Large intestine (tissue), 3 donors: ENCODE measurements at regions not wholly inside any gene's neighbourhood (a gene's known extent, or its start where the extent isn't known, plus 50 kb on each side); places are given as distances from the start of the nearest gene placed in this dataset.

Experiments used
- DNase-seq, 2 donors: peaks; one replicate each; pipeline versions ENCODE4 v3.0.0 to v3.0.0-alpha.2; 2013
- H3K27ac ChIP-seq: one replicate; pipeline ENCODE4 v1.5.1; 2013; ENCODE audit warnings: low read length
- H3K27me3 ChIP-seq: 2 replicates; pipeline ENCODE4 v1.6.1; 2013; ENCODE audit warnings: low read length; ENCODE audit not compliant: control insufficient read depth, insufficient read depth
- H3K36me3 ChIP-seq: 2 replicates; pipeline ENCODE4 v1.6.1; 2013; ENCODE audit warnings: low read length; ENCODE audit not compliant: control insufficient read depth, insufficient read depth
- H3K4me1 ChIP-seq: one replicate; pipeline ENCODE4 v1.6.1; 2013; ENCODE audit warnings: low read length; ENCODE audit not compliant: control insufficient read depth, insufficient read depth
- H3K4me3 ChIP-seq: one replicate; pipeline ENCODE4 v1.5.1; 2013; ENCODE audit warnings: low read length
- H3K9me3 ChIP-seq: one replicate; pipeline ENCODE4 v1.6.1; 2013; ENCODE audit warnings: mild to moderate bottlenecking, low read depth, low read length, moderate library complexity; ENCODE audit not compliant: control insufficient read depth
- WGBS: methylation state at CpG from one replicate; pipeline ENCODE4 v1.1.5; 2013; ENCODE audit warnings: low lambda C conversion rate; ENCODE audit not compliant: insufficient coverage; 5-methylcytosine and 5-hydroxymethylcytosine counted together

DNA sequence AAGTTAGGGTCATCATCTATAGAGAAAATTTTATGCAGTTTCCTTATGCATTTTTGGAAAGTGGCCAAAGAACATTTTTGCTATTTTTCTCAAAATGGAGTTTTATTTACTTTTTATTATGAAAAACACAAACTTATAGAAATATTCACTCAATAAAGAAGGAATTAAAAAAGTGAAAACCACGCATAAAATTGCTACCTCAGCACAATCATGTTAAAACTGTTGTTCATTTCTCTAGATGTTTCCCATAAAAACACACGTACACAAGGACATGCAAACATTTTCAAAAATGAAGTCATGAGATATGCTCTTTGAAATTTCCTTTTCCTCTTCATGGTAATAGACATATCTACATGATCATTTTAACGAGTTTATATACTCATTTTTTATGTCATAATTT is 536.8 kb upstream of the MAGEB18 start:
- H3K27ac ChIP-seq: no peak overlapping the region
- H3K36me3 ChIP-seq: no peaks in the 10 kb centered on the region
- H3K27me3 ChIP-seq: no peaks in the 10 kb centered on the region
- H3K4me3 ChIP-seq: no peak overlapping the region
- H3K9me3 ChIP-seq: no peaks in the 10 kb centered on the region
- WGBS: no CpG with 5 or more reads among the region's 3 CpGs
- no peaks in the 10 kb centered on the region for H3K4me1 ChIP-seq
- no peak for DNase-seq

- Histone ChIP-seq H3K27ac (no peak overlapping the region), H3K9me3 (no peaks in the 10 kb centered on the region), H3K4me3 (no peak overlapping the region), H3K4me1 (no peaks in the 10 kb centered on the region), H3K27me3 (no peaks in the 10 kb centered on the region), H3K36me3 (no peaks in the 10 kb centered on the region)
- WGBS: no CpG with 5 or more reads among the region's 4 CpGs
- no peak for DNase-seq
These were observed 519.9 kb upstream of the MAGEB18 start for GRCh38 chrX:25618248-25618647.

- WGBS: no CpG with 5 or more reads among the region's 1 CpG
- H3K27ac ChIP-seq: no peak overlapping the region
- H3K4me1 ChIP-seq: no peaks in the 10 kb centered on the region
- H3K27me3 ChIP-seq: no peaks in the 10 kb centered on the region
- no peaks in the 10 kb centered on the region for H3K36me3 ChIP-seq
- H3K4me3 ChIP-seq: no peak overlapping the region
- H3K9me3 ChIP-seq: no peaks in the 10 kb centered on the region
- no peak for DNase-seq
These were observed 497.9 kb upstream of the MAGEB18 start for GRCh38 chrX:25640276-25640675.

DNA sequence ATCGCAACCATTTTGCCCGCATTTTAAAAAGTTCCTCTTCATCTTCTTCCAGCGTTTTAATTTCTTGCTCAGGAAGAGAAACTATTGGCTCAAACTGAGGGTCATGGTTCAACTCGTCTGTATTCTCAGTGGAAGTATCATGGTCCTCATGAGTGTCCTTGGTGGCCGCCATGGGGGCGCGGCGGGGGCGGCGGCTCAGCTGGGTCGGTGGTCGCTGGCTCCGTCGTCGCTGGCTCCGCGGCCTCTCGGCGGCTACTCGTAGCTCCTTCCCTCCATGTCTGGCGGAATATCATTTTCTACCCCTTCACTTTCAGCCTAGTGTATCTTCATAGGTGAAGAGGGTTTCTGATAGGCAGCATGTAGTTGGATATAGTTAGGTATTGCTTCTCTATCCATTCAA is 492.0 kb upstream of the MAGEB18 start:
- Histone ChIP-seq H3K36me3 (no peaks in the 10 kb centered on the region), H3K9me3 (no peaks in the 10 kb centered on the region), H3K4me1 (no peaks in the 10 kb centered on the region), H3K27me3 (no peaks in the 10 kb centered on the region), H3K27ac (no peak overlapping the region), H3K4me3 (no peak overlapping the region)
- WGBS: no CpG with 5 or more reads among the region's 21 CpGs
- no peak for DNase-seq

GRCh38 chrX:25648790-25649189 is 489.4 kb upstream of the MAGEB18 start:
- no peak overlapping the region for H3K27ac ChIP-seq
- no peak overlapping the region for H3K4me3 ChIP-seq
- WGBS: no CpG with 5 or more reads among the region's 2 CpGs
- H3K27me3 ChIP-seq: no peaks in the 10 kb centered on the region
- no peaks in the 10 kb centered on the region for H3K9me3 ChIP-seq
- DNase-seq: no peak
- H3K36me3 ChIP-seq: no peaks in the 10 kb centered on the region
- H3K4me1 ChIP-seq: no peaks in the 10 kb centered on the region

- WGBS: no CpG with 5 or more reads among the region's 5 CpGs
- no peak for DNase-seq
- no peaks in the 10 kb centered on the region for H3K36me3 ChIP-seq
- H3K27me3 ChIP-seq: no peaks in the 10 kb centered on the region
- no peak overlapping the region for H3K27ac ChIP-seq
- H3K4me3 ChIP-seq: no peak overlapping the region
- H3K4me1 ChIP-seq: no peaks in the 10 kb centered on the region
- no peaks in the 10 kb centered on the region for H3K9me3 ChIP-seq
These were observed 487.8 kb upstream of the MAGEB18 start for GRCh38 chrX:25650216-25650820.

DNA sequence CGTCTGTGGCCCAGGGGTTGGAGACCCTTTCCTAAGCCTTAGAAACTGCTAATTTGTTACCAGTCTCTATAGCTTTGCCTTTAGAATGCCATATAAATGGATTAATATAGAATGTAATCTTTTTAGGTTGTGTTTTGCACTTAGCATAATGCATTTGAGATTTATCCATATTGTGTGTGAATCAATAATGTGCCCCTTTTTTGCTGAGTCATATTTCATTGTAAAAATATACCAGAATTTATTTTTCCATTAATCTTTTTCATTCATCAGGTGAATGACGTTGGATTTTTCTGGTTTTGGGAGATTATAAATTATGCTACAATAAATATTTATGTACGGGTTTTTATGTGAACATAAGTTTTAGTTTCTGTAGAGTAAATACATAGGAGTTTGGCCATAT is 478.8 kb upstream of the MAGEB18 start:
- WGBS: no CpG with 5 or more reads among the region's 3 CpGs
- no peaks in the 10 kb centered on the region for H3K36me3 ChIP-seq
- no peaks in the 10 kb centered on the region for H3K4me1 ChIP-seq
- no peak overlapping the region for H3K4me3 ChIP-seq
- DNase-seq: no peak
- H3K9me3 ChIP-seq: no peaks in the 10 kb centered on the region
- H3K27ac ChIP-seq: no peak overlapping the region
- H3K27me3 ChIP-seq: no peaks in the 10 kb centered on the region

- H3K9me3 ChIP-seq: no peaks in the 10 kb centered on the region
- no peak for DNase-seq
- H3K27ac ChIP-seq: no peak overlapping the region
- H3K4me3 ChIP-seq: no peak overlapping the region
- no peaks in the 10 kb centered on the region for H3K4me1 ChIP-seq
- no peaks in the 10 kb centered on the region for H3K27me3 ChIP-seq
- 57% methylated on average over 1 of the region's 5 CpGs for WGBS
- H3K36me3 ChIP-seq: no peaks in the 10 kb centered on the region
These were observed 474.4 kb upstream of the MAGEB18 start for GRCh38 chrX:25663701-25664100.

DNA sequence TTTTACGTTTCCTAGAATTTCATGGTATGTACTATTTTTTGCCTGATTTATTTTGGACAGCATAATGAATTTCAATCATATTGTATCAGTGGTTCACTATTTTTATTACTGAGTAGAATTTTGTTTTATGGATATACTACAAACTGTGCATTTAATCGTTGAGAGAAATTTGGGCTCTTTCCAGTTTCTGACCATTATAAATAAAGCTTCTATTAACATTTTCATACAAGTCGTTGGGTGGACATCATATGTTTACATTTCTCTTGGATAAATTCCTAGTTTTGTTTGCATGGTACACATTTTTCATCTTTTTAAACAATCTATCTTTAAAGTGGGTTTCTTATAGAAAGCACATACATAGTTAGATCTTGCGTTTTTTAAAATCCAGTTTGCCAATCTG is 472.7 kb upstream of the MAGEB18 start:
- Histone ChIP-seq H3K4me3 (no peak overlapping the region), H3K9me3 (no peaks in the 10 kb centered on the region), H3K27ac (no peak overlapping the region), H3K36me3 (no peaks in the 10 kb centered on the region), H3K4me1 (no peaks in the 10 kb centered on the region), H3K27me3 (no peaks in the 10 kb centered on the region)
- WGBS: no CpG with 5 or more reads among the region's 4 CpGs
- DNase-seq: no peak

GRCh38 chrX:25667681-25668080 is 470.5 kb upstream of the MAGEB18 start:
- Histone ChIP-seq H3K4me3 (no peak overlapping the region), H3K27me3 (no peaks in the 10 kb centered on the region), H3K36me3 (no peaks in the 10 kb centered on the region), H3K4me1 (no peaks in the 10 kb centered on the region), H3K27ac (no peak overlapping the region), H3K9me3 (no peaks in the 10 kb centered on the region)
- no peak for DNase-seq
- WGBS: no CpG with 5 or more reads among the region's 2 CpGs

GRCh38 chrX:25674776-25675175 is 463.4 kb upstream of the MAGEB18 start:
- Histone ChIP-seq H3K27me3 (no peaks in the 10 kb centered on the region), H3K9me3 (no peaks in the 10 kb centered on the region), H3K4me1 (no peaks in the 10 kb centered on the region), H3K27ac (no peak overlapping the region), H3K36me3 (no peaks in the 10 kb centered on the region), H3K4me3 (no peak overlapping the region)
- no CpG with 5 or more reads among the region's 3 CpGs for whole genome bisulfite sequencing
- DNase-seq: no peak
